ENCODE measurements at regions not wholly inside any gene's neighbourhood (a gene's known extent, or its start where the extent isn't known, plus 50 kb on each side); places are given as distances from the start of the nearest gene placed in this dataset.

DNA sequence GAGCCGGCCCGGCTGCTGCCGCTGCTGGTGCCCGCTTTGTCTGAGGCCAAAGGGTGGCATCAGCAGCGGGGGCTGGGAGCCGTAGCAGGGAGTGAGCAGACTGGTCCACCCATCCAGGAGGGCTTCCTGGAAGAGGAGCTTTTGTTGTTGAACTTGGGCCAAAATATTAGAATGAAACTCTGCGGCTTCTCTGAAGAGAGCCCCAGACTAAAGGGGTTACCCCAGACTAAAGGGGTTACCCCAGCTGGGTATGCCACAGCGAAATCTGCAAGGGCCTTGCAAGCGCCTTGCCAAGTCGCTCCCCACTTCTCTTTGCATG is 154.7 kb upstream of the ZMIZ1 start:
- H3K4me1 Mint-ChIP-seq = no peaks in the 10 kb centered on the region
- no peak overlapping the region for H3K4me3 Mint-ChIP-seq
- H3K36me3 ChIP-seq (ENCODE audit: control insufficient read depth in 2 of 2, extremely low read depth in 1 of 2, insufficient read depth in 1 of 2, low read length in 1 of 2) = no peaks in the 10 kb centered on the region
- no peaks in the 10 kb centered on the region for H3K27me3 Mint-ChIP-seq
- DNase-seq = no peak
- no peak for ATAC-seq (replicated peaks in 1 of 4)
- H3K27me3 ChIP-seq (replicated peaks in 1 of 2; ENCODE audit: control insufficient read depth in 2 of 2, extremely low read depth in 1 of 2, insufficient read depth in 2 of 2, low read length in 1 of 2) = no peaks in the 10 kb centered on the region
- H3K27ac ChIP-seq (ENCODE audit: low read length) = no peak overlapping the region
- ChIA-PET POLR2A (no interaction called here), CTCF (no interaction called here)
- H3K4me3 ChIP-seq (ENCODE audit: control insufficient read depth in 1 of 2, extremely low read depth in 1 of 2, low read length in 1 of 2) = no peak overlapping the region
- no peaks in the 10 kb centered on the region for H3K36me3 Mint-ChIP-seq
- H3K9me3 Mint-ChIP-seq = no peaks in the 10 kb centered on the region
- H3K4me1 ChIP-seq (ENCODE audit: control insufficient read depth in 1 of 2, extremely low read depth in 1 of 2, insufficient read depth in 2 of 2, low read length in 2 of 2) = no peaks in the 10 kb centered on the region
- 95% methylated on average over 9 of the region's 10 CpGs for WGBS (ENCODE audit: insufficient coverage)
- no peak overlapping the region for H3K27ac Mint-ChIP-seq
- no peaks in the 10 kb centered on the region for H3K9me3 ChIP-seq

DNA sequence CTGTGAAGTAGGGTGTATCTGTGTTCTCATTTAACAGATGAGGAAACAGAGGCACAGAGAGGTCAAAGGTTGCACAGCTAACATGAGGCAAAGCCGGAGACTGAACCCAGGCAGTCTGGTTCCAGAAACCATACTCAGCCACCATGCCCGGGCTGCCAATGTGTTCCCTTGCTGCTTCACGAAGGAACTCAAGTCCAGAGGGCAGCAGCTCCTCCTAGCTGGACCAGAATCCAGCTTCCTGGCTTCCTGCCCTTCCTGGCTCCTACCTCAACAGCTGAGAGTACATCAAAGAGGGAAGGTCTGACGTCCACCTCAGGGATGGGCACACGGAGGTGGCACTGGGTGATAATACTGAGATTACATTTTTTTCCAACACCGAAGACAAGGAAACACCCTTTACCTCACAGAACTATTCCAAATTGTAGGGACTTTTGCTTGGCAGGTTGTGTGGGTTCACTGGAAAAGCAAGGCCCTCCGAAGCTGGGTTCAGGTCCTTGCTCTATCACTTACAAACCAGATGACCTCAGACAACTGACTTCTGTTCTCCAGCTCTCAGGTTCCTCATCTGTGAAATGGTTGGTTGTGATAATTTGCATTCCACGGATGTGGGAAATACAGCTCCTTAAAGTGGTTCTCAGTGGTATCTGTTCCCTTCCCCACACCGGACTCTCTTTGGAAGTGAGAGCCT is 154.1 kb upstream of the ZMIZ1 start:
- H3K27me3 Mint-ChIP-seq = no peaks in the 10 kb centered on the region
- ChIA-PET CTCF (interaction anchor here in 1 of 2 donors (0.7 kb wide), 1 partner anchor 31 kb away, joined by 3 read pairs; no protein-coding TSS in a partner anchor), POLR2A (no interaction called here)

DNA sequence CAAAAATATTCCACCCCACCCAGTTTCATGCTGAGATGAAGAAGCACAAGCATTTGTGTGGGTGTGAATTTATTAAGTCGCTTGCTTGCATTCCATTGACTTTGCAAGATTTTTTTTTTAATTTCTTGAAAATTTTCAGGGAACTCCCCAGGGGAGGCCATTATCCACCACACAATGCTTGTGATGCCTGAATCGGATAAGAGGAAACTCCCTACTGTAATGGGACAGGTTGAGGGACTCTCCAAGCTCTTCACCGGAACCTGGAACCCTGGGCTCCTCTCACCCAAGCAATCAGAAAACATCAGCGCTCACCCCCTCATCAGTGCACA is 153.6 kb upstream of the ZMIZ1 start:
- ATAC-seq (replicated peaks in 1 of 4) (no peak), DNase-seq (no peak)
- ChIA-PET POLR2A (no interaction called here), CTCF (interaction anchor here in 1 of 2 donors (0.7 kb wide), 1 partner anchor 31 kb away, joined by 3 read pairs; no protein-coding TSS in a partner anchor)
- WGBS (ENCODE audit: insufficient coverage) = 70% methylated on average over 2 of the region's 4 CpGs
- H3K27ac ChIP-seq (ENCODE audit: low read length) = no peak overlapping the region
- Mint-ChIP-seq H3K4me3 (no peak overlapping the region), H3K27me3 (peaks cover under 1 to 3% of the 10 kb centered on the region in 2 donors), H3K27ac (no peak overlapping the region), H3K36me3 (no peaks in the 10 kb centered on the region), H3K9me3 (no peaks in the 10 kb centered on the region), H3K4me1 (no peaks in the 10 kb centered on the region)
- H3K4me1 ChIP-seq (ENCODE audit: control insufficient read depth in 1 of 2, extremely low read depth in 1 of 2, insufficient read depth in 2 of 2, low read length in 2 of 2) = no peaks in the 10 kb centered on the region
- H3K36me3 ChIP-seq (ENCODE audit: control insufficient read depth in 2 of 2, extremely low read depth in 1 of 2, insufficient read depth in 1 of 2, low read length in 1 of 2) = no peaks in the 10 kb centered on the region
- H3K9me3 ChIP-seq = no peaks in the 10 kb centered on the region
- H3K27me3 ChIP-seq (replicated peaks in 1 of 2; ENCODE audit: control insufficient read depth in 2 of 2, extremely low read depth in 1 of 2, insufficient read depth in 2 of 2, low read length in 1 of 2) = peaks cover 0 to 6% of the 10 kb centered on the region in 2 experiments
- no peak overlapping the region for H3K4me3 ChIP-seq (ENCODE audit: control insufficient read depth in 1 of 2, extremely low read depth in 1 of 2, low read length in 1 of 2)

More for the DNA sequence above, 154.1 kb upstream of the ZMIZ1 start:
- Mint-ChIP-seq H3K4me1 (no peaks in the 10 kb centered on the region), H3K4me3 (no peak overlapping the region), H3K36me3 (no peaks in the 10 kb centered on the region), H3K9me3 (no peaks in the 10 kb centered on the region), H3K27ac (no peak overlapping the region)
- Histone ChIP-seq H3K27me3 (replicated peaks in 1 of 2; ENCODE audit: control insufficient read depth in 2 of 2, extremely low read depth in 1 of 2, insufficient read depth in 2 of 2, low read length in 1 of 2) (peaks cover 0 to 1% of the 10 kb centered on the region in 2 experiments), H3K4me3 (ENCODE audit: control insufficient read depth in 1 of 2, extremely low read depth in 1 of 2, low read length in 1 of 2) (no peak overlapping the region), H3K9me3 (no peaks in the 10 kb centered on the region), H3K27ac (ENCODE audit: low read length) (no peak overlapping the region), H3K4me1 (ENCODE audit: control insufficient read depth in 1 of 2, extremely low read depth in 1 of 2, insufficient read depth in 2 of 2, low read length in 2 of 2) (no peaks in the 10 kb centered on the region), H3K36me3 (ENCODE audit: control insufficient read depth in 2 of 2, extremely low read depth in 1 of 2, insufficient read depth in 1 of 2, low read length in 1 of 2) (no peaks in the 10 kb centered on the region)
- DNase-seq (no peak), ATAC-seq (replicated peaks in 1 of 4) (no peak)
- WGBS (ENCODE audit: insufficient coverage) = 82% methylated on average over 3 of the region's 9 CpGs

DNA sequence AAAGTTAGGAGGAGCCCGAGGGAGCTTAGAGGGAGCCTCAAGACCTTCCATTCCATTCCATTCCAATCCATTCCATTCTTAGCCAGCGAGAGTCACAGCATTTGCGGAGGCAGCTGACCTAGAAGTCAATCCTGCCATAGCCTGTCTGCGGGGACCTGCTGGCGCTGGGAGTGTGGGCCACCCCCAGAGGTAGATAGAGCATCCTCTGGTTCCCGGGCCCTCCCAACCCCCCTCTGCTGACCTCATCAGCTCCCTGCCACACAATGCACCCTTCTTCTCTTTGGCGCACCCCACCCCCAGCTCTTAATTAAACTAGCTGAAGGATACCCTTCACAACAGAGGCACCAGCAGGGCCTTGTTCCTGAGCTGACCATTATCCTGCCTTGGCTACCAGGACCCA is 152.5 kb upstream of the ZMIZ1 start:
- Mint-ChIP-seq H3K9me3 (no peaks in the 10 kb centered on the region), H3K4me1 (no peaks in the 10 kb centered on the region), H3K4me3 (no peak overlapping the region), H3K27ac (no peak overlapping the region), H3K27me3 (peaks cover 3 to 4% of the 10 kb centered on the region in 2 donors), H3K36me3 (no peaks in the 10 kb centered on the region)
- H3K9me3 ChIP-seq = no peaks in the 10 kb centered on the region
- H3K4me1 ChIP-seq (ENCODE audit: control insufficient read depth in 1 of 2, extremely low read depth in 1 of 2, insufficient read depth in 2 of 2, low read length in 2 of 2) = no peaks in the 10 kb centered on the region
- ChIA-PET CTCF (no interaction called here), POLR2A (no interaction called here)
- DNase-seq (no peak), ATAC-seq (replicated peaks in 1 of 4) (no peak)
- no peaks in the 10 kb centered on the region for H3K36me3 ChIP-seq (ENCODE audit: control insufficient read depth in 2 of 2, extremely low read depth in 1 of 2, insufficient read depth in 1 of 2, low read length in 1 of 2)
- H3K27me3 ChIP-seq (replicated peaks in 1 of 2; ENCODE audit: control insufficient read depth in 2 of 2, extremely low read depth in 1 of 2, insufficient read depth in 2 of 2, low read length in 1 of 2) = peaks cover 0 to 7% of the 10 kb centered on the region in 2 experiments
- 98% methylated on average over 6 of the region's 7 CpGs for WGBS (ENCODE audit: insufficient coverage)
- H3K4me3 ChIP-seq (ENCODE audit: control insufficient read depth in 1 of 2, extremely low read depth in 1 of 2, low read length in 1 of 2) = no peak overlapping the region
- no peak overlapping the region for H3K27ac ChIP-seq (ENCODE audit: low read length)

DNA sequence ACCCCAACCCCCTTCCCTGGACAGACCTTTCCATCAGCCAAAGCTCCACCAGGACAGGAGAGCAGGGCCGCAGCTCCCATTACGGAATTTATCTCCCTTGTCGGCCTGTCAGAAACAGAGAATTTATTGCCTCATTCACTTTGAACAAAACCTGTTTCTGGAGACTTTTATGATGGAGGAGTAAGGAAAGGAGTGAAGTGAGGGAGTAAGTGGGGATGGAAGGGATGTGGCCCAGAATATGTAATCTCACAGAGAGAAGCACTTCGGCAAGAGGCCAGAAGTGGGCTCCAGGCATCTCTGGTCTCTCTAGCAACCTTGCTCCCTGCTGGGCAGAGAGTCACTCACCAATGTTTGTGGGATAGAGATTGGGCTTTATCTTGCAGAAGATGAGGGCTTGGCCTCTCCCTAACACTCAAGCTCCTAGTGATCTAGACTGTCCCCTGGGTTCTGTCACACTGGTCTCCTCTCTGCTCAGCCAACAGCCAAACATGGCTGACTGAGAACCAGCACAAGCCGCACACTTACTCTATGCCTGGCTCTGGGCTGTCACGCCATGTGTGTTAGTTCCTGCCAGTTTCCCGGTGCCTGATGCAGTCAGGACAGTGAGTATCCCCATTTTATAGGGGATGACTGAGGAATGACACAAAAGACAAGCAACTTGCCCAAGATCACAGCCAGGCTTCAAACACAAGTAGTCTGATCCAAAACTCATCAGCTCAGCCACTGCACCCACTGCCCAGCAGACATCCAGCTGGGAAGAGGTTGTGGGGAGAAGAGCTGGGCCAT is 149.4 kb upstream of the ZMIZ1 start:
- H3K27ac Mint-ChIP-seq = no peak overlapping the region
- H3K4me1 Mint-ChIP-seq = no peaks in the 10 kb centered on the region
- no peak overlapping the region for H3K4me3 Mint-ChIP-seq
- CTCF ChIA-PET = no interaction called here
- no peaks in the 10 kb centered on the region for H3K36me3 Mint-ChIP-seq
- WGBS (ENCODE audit: insufficient coverage) = 85% methylated on average over 3 of the region's 7 CpGs
- Histone ChIP-seq H3K4me1 (ENCODE audit: control insufficient read depth in 1 of 2, extremely low read depth in 1 of 2, insufficient read depth in 2 of 2, low read length in 2 of 2) (no peaks in the 10 kb centered on the region), H3K27ac (ENCODE audit: low read length) (no peak overlapping the region), H3K27me3 (replicated peaks in 1 of 2; ENCODE audit: control insufficient read depth in 2 of 2, extremely low read depth in 1 of 2, insufficient read depth in 2 of 2, low read length in 1 of 2) (peaks cover 0 to 19% of the 10 kb centered on the region in 2 experiments), H3K9me3 (no peaks in the 10 kb centered on the region), H3K4me3 (ENCODE audit: control insufficient read depth in 1 of 2, extremely low read depth in 1 of 2, low read length in 1 of 2) (no peak overlapping the region), H3K36me3 (ENCODE audit: control insufficient read depth in 2 of 2, extremely low read depth in 1 of 2, insufficient read depth in 1 of 2, low read length in 1 of 2) (no peaks in the 10 kb centered on the region)
- H3K9me3 Mint-ChIP-seq = no peaks in the 10 kb centered on the region
- POLR2A ChIA-PET = no interaction called here
- peaks cover 4 to 5% of the 10 kb centered on the region in 2 donors for H3K27me3 Mint-ChIP-seq
- DNase-seq (no peak), ATAC-seq (replicated peaks in 1 of 4) (no peak)

DNA sequence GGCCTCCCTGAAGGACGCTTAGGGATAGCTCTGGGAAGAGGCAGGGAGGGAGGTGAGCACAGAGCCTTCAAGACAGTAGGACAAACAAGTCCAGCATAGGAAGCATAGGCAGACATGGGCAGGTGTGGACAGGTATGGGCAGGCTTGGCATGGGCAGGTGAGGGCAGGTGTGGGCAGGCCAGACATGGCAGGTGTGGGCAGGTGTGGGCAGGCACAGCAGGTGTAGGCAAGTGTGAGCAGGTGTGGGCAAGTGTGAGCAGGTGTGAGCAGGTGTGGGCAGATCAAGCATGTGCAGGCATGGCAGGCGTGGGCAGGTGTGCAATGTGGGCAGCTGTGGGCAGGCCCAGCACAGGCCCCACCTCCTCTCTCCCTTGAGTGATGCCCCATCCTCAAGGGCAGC is 148.8 kb upstream of the ZMIZ1 start:
- Mint-ChIP-seq H3K36me3 (no peaks in the 10 kb centered on the region), H3K27ac (peak overlapping the region in 1 of 2 donors; percentile 40), H3K4me3 (no peak overlapping the region), H3K9me3 (no peaks in the 10 kb centered on the region), H3K4me1 (no peaks in the 10 kb centered on the region), H3K27me3 (peaks cover 4 to 5% of the 10 kb centered on the region in 2 donors)
- H3K4me1 ChIP-seq (ENCODE audit: control insufficient read depth in 1 of 2, extremely low read depth in 1 of 2, insufficient read depth in 2 of 2, low read length in 2 of 2) = no peaks in the 10 kb centered on the region
- no peaks in the 10 kb centered on the region for H3K36me3 ChIP-seq (ENCODE audit: control insufficient read depth in 2 of 2, extremely low read depth in 1 of 2, insufficient read depth in 1 of 2, low read length in 1 of 2)
- H3K9me3 ChIP-seq = no peaks in the 10 kb centered on the region
- CTCF ChIA-PET = no interaction called here
- no peak overlapping the region for H3K27ac ChIP-seq (ENCODE audit: low read length)
- peaks cover 0 to 19% of the 10 kb centered on the region in 2 experiments for H3K27me3 ChIP-seq (replicated peaks in 1 of 2; ENCODE audit: control insufficient read depth in 2 of 2, extremely low read depth in 1 of 2, insufficient read depth in 2 of 2, low read length in 1 of 2)
- POLR2A ChIA-PET = no interaction called here
- H3K4me3 ChIP-seq (ENCODE audit: control insufficient read depth in 1 of 2, extremely low read depth in 1 of 2, low read length in 1 of 2) = no peak overlapping the region
- DNase-seq = no peak
- ATAC-seq (replicated peaks in 1 of 4) = no peak
- WGBS (ENCODE audit: insufficient coverage) = 63% methylated on average over 1 of the region's 2 CpGs

Measured in T-cell (primary cell).